ENCODE measurements at regions not wholly inside any gene's neighbourhood (a gene's known extent, or its start where the extent isn't known, plus 50 kb on each side); places are given as distances from the start of the nearest gene placed in this dataset.
"Not testable (repeated sequence)": the region's sequence is repeated elsewhere in the genome, so short reads cannot be mapped to it uniquely, and the experiment has no call there.

DNA sequence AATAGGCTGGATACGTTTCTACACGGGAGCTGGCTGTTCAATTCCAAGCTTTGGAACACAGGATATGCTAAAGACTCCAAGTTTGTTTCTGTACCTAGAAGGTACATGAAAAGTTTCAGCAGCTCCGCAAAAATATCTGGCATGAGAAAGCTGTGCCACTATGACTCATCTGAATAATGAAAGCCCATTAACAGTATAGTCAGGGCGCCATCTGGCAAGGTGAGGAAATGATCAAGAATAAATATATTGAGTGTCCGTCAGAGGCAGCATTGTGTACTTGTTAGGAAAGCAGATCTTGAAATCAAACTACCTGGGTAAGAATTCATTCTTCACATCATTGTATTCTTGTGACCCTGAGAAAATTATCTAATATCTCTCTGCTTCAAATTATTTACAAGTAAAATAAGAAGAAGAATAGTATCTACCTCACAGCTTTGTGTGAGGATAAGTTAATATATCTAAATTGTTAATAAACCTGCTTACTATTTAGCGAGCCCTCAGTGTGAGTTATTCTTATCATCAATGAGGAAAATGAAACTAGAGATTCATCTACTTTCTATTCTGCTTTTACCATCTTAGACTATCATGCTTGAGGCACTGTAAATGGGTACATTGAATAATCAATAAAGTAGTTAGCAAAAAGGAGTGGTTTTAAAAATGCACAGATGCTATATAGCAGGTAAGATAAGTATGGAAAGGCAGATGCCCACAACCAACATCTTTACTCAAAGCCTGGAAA lies 53.5 kb downstream of the FSCB start:
- in situ Hi-C loops (cut with MboI; ENCODE audit: low sequenced_read_pairs in 4 of 4) (no loop called here), intact Hi-C loops (cut with DNase I; ENCODE audit: low total_unique reads) (no loop called here)
- H3K36me3 ChIP-seq, result no peaks in the 10 kb centered on the region
- no peak for DNase-seq
- H3K9me3 ChIP-seq, result no peaks in the 10 kb centered on the region
- H3K27ac ChIP-seq, result no peak overlapping the region
- H3K4me3 ChIP-seq, result no peak overlapping the region
- TF ChIP-seq POLR2A (IDR thresholded peaks at IDR 0.05), result no peak
- TF ChIP-seq, protein P1, sequence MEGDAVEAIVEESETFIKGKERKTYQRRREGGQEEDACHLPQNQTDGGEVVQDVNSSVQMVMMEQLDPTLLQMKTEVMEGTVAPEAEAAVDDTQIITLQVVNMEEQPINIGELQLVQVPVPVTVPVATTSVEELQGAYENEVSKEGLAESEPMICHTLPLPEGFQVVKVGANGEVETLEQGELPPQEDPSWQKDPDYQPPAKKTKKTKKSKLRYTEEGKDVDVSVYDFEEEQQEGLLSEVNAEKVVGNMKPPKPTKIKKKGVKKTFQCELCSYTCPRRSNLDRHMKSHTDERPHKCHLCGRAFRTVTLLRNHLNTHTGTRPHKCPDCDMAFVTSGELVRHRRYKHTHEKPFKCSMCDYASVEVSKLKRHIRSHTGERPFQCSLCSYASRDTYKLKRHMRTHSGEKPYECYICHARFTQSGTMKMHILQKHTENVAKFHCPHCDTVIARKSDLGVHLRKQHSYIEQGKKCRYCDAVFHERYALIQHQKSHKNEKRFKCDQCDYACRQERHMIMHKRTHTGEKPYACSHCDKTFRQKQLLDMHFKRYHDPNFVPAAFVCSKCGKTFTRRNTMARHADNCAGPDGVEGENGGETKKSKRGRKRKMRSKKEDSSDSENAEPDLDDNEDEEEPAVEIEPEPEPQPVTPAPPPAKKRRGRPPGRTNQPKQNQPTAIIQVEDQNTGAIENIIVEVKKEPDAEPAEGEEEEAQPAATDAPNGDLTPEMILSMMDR (IDR thresholded peaks at IDR 0.05 in 4 of 5, conservative IDR thresholded peaks at IDR 0.05 in 1 of 5), result no peak
- no peaks in the 10 kb centered on the region for H3K27me3 ChIP-seq
- no peak for ATAC-seq
- no peaks in the 10 kb centered on the region for H3K4me1 ChIP-seq

DNA sequence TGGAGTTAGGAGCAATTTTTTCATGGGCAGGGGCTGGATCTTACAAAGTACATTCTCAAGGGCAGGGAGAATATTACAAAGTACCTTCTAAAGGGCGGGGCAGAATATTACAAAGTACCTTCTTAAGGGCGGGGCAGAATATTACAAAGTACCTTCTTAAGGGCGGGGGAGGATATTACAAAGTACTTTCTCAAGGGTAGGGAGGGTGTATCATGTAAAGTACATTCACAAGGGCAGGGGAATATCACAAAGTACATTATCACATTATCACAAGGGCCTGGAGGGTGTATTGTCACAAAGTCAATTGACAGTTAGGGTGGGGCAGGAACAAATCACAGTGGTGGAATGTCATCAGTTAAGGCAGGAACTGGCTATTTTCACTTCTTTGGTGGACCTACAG lies 56.9 kb downstream of the FSCB start:
- intact Hi-C loops (cut with DNase I; ENCODE audit: low total_unique reads); H3K4me3 ChIP-seq; DNase-seq; H3K27me3 ChIP-seq; in situ Hi-C loops (cut with MboI; ENCODE audit: low sequenced_read_pairs in 4 of 4); H3K4me1 ChIP-seq; ATAC-seq; H3K9me3 ChIP-seq; H3K27ac ChIP-seq; H3K36me3 ChIP-seq: not testable (repeated sequence)

DNA sequence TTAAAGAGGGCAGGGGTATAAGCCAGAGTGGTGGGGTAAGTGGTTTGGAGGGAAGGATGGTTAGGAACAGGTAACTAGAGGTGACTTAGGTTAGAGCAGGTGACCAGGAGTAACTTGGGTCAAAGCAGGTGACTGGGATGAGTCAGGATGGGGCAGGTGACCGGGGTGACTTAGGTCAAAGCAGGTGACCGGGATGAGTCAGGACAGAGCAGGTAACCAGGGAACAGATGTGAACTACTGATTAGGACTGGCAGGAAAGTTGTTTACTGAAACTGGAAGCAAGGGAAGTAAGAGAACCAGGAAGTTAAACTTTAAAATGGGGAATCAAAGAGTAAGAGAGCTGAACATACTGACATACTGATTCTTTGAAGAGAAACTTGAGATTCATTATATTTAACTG lies 57.4 kb downstream of the FSCB start:
- in situ Hi-C loops (cut with MboI; ENCODE audit: low sequenced_read_pairs in 4 of 4), result no loop called here
- Histone ChIP-seq H3K4me1 (no peaks in the 10 kb centered on the region), H3K27me3 (no peaks in the 10 kb centered on the region), H3K36me3 (no peaks in the 10 kb centered on the region), H3K9me3 (no peaks in the 10 kb centered on the region), H3K27ac (no peak overlapping the region), H3K4me3 (no peak overlapping the region)
- TF ChIP-seq, protein P1 (IDR thresholded peaks at IDR 0.05 in 4 of 5, conservative IDR thresholded peaks at IDR 0.05 in 1 of 5), result no peak
- no peak for TF ChIP-seq POLR2A (IDR thresholded peaks at IDR 0.05)
- intact Hi-C loops (cut with DNase I; ENCODE audit: low total_unique reads), result no loop called here
- no peak for ATAC-seq
- no peak for DNase-seq

DNA sequence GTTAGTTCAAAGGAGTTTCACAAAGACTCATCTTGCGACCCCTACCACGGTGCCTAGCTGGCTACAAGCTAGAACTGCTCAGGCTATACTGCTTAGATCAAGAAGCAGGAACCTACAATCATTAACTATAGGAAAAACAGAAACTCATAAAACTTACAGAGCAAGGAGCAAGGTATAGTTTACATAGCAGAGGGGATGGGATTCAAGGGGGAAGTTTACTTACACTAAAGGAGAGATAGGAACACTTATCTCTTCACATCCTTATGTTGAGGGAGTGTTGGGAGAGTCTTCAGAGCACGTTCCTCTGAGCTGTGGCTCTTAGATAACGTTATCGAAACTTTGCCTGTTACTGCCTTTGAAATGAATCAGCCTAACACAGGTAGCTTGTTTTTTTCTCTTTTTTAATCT lies 58.1 kb downstream of the FSCB start:
- no peak for DNase-seq
- no peak overlapping the region for H3K27ac ChIP-seq
- in situ Hi-C loops (cut with MboI; ENCODE audit: low sequenced_read_pairs in 4 of 4), result no loop called here
- H3K4me3 ChIP-seq, result no peak overlapping the region
- TF ChIP-seq POLR2A (IDR thresholded peaks at IDR 0.05), result no peak
- TF ChIP-seq, protein P1 (IDR thresholded peaks at IDR 0.05 in 4 of 5, conservative IDR thresholded peaks at IDR 0.05 in 1 of 5), result no peak
- intact Hi-C loops (cut with DNase I; ENCODE audit: low total_unique reads), result no loop called here
- no peaks in the 10 kb centered on the region for H3K9me3 ChIP-seq
- H3K36me3 ChIP-seq, result no peaks in the 10 kb centered on the region
- H3K27me3 ChIP-seq, result no peaks in the 10 kb centered on the region
- no peak for ATAC-seq
- H3K4me1 ChIP-seq, result no peaks in the 10 kb centered on the region

DNA sequence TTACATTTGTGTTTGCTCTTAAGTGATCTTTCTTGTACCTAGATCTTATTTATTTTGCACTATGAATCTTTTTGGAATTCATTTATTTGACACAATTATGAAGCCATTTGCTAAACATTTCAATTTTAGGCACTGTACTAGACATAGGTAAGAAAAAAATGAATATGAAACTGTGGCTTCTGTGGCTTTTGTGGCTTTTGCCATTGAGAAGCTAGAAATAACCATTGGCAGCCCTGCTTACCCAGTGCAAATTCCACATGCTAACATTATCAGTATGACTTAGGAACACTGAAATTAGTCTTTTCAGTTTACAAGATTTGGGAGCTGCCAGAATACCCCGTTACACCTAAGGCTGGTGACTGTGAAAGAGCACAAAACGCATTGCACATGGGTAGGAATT lies 60.1 kb downstream of the FSCB start:
- DNase-seq (no peak), ATAC-seq (no peak)
- H3K9me3 ChIP-seq, result no peaks in the 10 kb centered on the region
- in situ Hi-C loops (cut with MboI; ENCODE audit: low sequenced_read_pairs in 4 of 4), result no loop called here
- H3K4me1 ChIP-seq, result no peaks in the 10 kb centered on the region
- intact Hi-C loops (cut with DNase I; ENCODE audit: low total_unique reads), result no loop called here
- H3K27me3 ChIP-seq, result no peaks in the 10 kb centered on the region
- H3K27ac ChIP-seq, result no peak overlapping the region
- no peaks in the 10 kb centered on the region for H3K36me3 ChIP-seq
- H3K4me3 ChIP-seq, result no peak overlapping the region
- TF ChIP-seq, protein P1 (IDR thresholded peaks at IDR 0.05 in 4 of 5, conservative IDR thresholded peaks at IDR 0.05 in 1 of 5), result no peak
- TF ChIP-seq POLR2A (IDR thresholded peaks at IDR 0.05), result no peak

Data from gastrocnemius medialis (tissue), 4 donors.